GM21526 (cell line): ENCODE measurements at regions not wholly inside any gene's neighbourhood (a gene's known extent, or its start where the extent isn't known, plus 50 kb on each side); places are given as distances from the start of the nearest gene placed in this dataset.
A peak's percentile ranks its signal among the peaks of the same experiment; 100 is the strongest.
"Not testable (repeated sequence)": the region's sequence is repeated elsewhere in the genome, so short reads cannot be mapped to it uniquely, and the experiment has no call there.

Source experiments
- ATAC-seq: cut with Tn5 transposase; IDR thresholded peaks from one replicate; pipeline ENCODE4 v1.9.1; 2021; ENCODE audit warnings: moderate library complexity; ENCODE audit not compliant: unreplicated experiment, low FRiP score

DNA sequence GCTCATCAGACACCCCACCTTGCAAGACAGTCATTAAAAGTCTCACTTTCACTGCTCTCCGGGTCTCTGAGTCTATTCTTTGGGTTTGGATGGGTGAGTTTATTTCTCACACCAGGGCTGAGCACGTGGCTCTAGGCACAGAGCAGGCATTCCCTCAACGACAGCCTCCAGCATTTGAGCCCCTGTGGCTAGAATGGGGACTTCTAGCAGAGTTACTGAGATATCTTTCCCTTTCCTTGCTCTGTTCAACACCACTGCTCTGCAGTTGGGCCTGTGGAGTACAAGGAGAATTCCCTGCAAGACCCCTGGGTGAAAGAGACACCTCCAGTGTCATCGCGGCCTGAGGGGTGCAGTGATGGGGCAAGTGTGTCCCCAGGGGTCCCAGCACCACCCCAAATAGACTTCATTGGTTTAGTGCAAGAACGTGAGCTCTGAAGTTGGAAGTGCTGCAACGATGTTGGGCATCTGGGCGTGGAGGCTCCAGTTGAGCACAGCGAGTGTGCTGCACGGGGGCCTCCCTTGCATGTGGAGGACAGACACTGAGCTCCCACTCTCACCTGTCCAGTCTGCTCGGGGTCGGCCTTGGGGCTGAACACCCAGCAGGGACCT lies 184.1 kb upstream of the HS6ST1 start:
- ATAC-seq, result no peak

DNA sequence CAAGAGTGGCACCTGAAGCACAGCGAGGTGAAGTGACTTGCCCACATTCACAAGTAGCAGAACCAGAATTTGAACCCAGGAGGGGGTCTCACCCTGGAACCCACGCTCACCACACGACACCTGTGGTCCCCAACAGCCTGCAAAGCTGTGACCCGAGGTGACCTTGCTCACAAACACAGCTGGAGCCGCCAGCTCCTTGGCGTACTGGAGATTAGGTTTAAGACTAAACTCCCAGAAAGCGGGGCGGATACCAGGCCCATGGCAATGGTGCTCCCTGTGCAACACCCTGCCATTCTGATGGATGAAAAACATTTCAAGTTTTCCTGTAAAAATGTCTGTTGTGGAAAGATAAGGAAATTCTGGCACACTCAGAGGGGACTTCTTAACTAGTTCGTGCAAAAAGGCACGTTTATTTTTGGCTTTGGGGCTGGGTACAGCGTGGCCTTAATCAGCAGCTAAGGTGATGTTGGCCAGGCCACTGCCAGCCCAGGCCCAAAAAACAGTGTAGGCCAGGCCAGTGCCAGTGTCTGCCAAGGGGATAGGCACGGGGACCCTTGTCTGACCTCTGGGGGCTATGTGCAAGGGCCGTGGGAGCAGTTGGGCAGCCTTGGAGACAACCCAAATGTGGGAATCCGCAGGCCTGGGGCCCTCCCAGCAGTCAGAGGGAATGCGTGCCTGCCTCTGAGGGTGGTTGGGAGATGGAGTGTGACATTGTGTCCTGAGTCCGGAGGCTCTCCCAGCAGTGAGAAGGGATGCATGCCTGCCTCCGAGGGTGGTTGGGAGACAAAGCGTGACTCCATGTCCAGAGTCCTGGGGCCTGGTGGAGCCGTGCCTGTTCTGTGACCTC lies 185.0 kb upstream of the HS6ST1 start:
- no peak for ATAC-seq

GRCh38 chr2:128504246-128505149 lies 185.8 kb upstream of the HS6ST1 start:
- ATAC-seq, result no peak

DNA sequence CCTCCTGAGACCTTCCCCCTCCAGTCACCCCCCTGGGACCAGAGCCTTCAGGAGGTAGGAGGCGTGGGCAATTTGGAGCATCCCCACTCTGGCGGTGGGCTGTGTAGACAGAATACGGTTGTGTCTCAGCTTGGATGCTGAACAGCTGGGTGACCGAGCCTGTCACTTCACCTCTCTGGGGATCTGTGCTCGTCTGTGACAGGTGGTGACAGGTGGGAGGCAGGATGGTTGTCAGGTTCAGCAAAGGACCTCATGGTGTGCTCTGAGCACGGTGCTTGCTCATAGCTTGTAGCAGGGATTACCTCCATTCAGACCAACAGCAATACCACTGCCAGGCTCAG lies 186.5 kb upstream of the HS6ST1 start:
- ATAC-seq, result no peak

DNA sequence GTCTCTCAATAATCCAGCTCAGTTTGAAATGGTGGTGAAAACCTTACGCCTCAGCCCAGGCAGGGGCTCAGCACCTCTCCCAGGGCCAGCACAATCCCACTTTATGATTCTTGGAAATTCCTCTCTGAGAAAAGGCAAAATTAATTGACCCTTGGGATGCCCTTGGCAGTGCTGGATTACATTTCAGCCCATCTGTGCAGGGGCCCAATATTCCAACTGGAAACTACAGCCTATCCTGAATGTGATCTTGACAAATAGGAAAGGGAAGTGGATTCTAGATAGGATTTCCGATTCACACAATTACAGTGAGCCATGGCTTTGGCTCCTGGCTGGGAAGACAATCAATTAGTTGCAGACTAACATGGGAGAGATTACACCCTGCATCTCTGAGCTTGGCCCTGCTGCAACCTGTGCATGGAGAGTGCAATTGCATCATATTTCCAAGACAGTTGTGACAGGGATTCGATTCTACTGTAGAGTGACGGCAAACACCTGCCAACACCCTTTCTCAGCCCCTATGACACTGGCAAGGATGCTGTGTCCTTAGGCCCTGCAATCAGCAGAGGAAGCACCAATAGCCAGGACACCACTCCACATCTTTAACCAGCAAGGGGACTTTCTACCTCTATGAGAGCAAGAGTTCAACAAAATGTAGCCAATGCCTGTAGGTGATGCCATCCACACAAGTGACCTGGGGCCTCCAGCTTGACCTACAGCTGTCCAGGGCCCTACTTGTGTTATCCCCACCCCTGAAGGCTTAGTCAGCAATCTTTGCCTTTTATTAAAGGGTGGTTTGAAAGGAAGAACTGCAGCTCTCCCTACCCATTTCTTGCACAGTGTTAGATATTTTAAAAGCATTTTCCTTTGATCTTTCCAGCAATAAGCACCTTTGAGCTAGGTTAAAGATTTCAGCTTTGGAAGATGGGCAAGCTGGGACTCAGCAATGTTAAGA lies 187.2 kb upstream of the HS6ST1 start:
- no peak for ATAC-seq

DNA sequence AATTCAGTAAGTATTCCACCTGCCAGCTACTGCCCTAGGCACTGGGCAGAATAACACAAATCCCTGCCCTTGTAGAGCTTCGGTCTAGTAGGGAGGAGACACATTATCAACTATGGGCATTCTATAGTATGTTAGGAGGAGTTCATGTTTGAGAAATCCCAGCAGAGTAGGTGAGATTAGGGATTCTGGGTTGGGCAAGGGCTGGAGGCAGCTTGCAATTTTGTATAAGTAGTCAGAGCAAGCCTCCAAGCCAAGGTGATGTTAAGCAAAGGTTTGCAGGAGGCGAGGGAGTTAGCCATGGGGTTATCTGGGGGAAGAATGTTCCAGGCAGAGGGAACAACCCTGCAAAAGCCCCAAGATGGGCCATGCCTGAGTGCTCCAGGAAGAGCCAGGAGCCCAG lies 187.9 kb upstream of the HS6ST1 start:
- ATAC-seq, result no peak

- no peak for ATAC-seq
Measured at GRCh38 chr2:128510701-128511397, 192.2 kb upstream of the HS6ST1 start.

DNA sequence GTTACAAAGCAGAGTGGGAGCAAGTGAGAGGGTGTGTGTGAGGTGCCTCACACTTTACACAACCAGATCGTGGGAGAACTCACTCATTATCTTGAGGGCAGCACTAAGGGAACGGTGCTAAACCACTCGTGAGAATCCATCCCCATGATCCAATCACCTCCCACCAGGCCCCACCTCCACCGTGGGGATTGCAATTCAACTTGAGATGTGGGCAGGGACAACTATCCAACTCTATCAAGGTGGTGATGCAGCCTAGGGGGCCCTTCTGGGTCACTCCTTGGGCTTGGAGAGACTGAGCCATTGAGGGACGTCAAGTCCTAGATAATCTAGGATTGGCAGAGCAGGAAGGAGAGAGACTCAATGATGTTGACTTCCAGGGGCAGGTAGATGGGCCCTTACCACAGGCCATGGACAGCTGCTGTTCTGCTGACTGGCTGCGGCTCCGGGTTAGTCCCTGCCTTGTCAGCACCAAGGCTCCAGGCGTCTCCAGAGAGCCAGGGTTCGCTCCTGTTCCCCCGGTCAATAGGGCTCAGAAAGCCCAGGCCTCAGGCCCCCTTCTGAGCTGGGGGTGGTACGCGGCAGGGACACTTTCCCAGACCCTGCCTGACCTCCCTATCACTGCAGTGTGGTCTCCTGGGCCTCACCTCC lies 193.2 kb upstream of the HS6ST1 start:
- no peak for ATAC-seq

DNA sequence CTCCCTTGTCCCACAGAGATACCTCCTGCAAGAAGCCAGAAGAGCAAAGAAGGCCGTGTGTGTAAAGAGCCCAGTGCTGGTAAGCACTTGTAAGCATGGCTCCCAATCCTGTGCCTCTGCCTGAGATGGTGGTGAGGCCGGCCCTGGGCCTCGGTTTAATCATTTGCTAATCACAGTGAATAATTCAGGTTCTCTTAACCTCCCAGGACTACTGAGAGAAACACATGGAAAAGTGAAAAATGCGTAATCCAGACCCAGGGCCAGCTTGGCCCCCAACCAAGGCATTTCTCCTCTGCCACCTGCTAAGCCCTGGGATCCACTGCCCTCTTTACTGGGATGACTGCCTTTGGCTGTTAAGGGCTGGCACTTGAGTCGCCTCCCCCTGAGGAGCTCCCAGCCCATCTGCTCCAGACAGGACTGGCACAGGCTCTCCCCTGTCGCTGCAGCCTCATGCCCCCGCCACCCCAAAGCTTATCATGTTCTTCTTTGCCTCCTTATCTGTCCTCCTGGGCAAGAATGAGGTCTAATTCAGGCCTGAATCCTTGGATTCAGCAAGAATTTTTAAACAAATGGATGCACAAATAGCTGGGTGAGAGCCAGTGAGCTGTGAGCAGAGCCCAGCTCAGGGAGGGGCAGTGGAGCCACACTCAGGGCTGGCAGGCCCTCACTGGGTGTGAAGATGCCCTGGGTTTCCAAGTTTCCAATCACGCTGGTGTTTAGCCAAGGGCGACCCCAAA lies 193.9 kb upstream of the HS6ST1 start:
- no peak for ATAC-seq

GRCh38 chr2:128513116-128513960 lies 194.7 kb upstream of the HS6ST1 start:
- ATAC-seq, result no peak

GRCh38 chr2:128513961-128514283 lies 195.3 kb upstream of the HS6ST1 start:
- no peak for ATAC-seq

GRCh38 chr2:128514555-128514955 lies 195.9 kb upstream of the HS6ST1 start:
- no peak for ATAC-seq

DNA sequence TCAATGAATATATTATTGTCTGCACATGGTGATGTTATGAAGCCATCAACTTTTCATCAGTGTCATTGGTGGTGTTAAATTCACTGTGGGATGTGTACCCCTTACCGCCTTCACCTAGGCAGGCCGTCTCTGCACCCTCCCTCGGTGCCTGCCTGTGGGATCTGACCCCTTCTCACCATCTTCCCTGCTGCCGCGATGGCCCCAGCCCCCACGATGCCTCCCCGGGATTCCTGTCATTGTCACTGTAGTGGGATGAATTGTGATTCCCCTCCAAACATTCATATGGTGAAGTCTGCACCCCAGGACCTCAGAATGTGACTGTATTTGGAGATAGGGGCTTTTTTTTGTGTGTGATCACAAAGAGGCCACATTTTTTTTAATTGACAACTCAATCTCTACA lies 198.3 kb upstream of the HS6ST1 start:
- no peak for ATAC-seq

- not testable (repeated sequence) for ATAC-seq
Measured at GRCh38 chr2:128519028-128519427, 200.4 kb upstream of the HS6ST1 start.

- ATAC-seq, result no peak
Measured at GRCh38 chr2:128519517-128520215, 201.0 kb upstream of the HS6ST1 start.

DNA sequence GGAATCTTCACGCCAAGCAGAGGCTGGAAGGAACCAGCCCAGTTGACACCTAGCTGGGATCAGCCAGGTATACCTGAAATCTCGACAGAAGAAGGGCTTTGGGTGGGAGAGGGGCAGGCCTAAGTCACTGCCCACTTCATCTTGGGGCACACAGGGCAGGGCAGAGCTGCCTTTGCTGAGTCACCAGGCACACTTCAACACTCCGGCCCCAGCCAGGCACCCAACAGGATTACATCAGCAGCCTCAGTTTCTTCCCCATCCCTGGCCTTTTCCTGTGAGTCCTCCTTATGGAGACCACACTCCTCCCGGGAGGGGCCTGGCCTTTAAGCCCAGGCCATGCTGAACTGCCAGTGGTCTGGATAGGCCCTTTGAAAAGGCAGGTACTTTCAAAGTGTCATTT lies 201.7 kb upstream of the HS6ST1 start:
- no peak for ATAC-seq

DNA sequence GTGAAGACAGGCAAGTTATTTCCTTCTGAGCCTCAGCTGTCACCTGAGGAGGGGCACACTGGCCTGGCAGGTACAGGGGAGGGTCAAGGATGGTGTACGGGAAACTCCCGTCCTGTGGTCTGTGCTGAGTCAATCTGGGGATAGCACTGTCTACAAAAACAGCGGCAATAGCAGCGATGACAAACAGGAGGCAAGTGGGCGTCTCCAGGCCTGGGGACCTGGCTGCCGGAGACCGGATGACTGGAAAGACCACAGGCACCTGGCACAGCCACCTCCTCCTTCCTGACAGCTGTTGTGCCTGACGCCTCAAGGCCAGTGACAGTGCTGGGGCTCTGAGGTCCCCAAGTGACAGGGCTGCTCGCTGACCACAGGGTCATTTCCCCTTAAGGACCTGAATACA lies 202.1 kb upstream of the HS6ST1 start:
- peak; percentile 70 for ATAC-seq
